ENCODE measurements at regions not wholly inside any gene's neighbourhood (a gene's known extent, or its start where the extent isn't known, plus 50 kb on each side); places are given as distances from the start of the nearest gene placed in this dataset.

GRCh38 chr7:47202146-47202783, 379.6 kb downstream of the TNS3 start:
- no peak overlapping the region for H3K27ac Mint-ChIP-seq
- H3K4me1 Mint-ChIP-seq: no peaks in the 10 kb centered on the region
- ChIA-PET CTCF (no interaction called here), POLR2A (no interaction called here)
- WGBS (ENCODE audit: insufficient coverage): 64% methylated on average over 4 of the region's 7 CpGs
- ATAC-seq (replicated peaks in 1 of 4) (no peak), DNase-seq (no peak)
- Histone ChIP-seq H3K27me3 (replicated peaks in 1 of 2; ENCODE audit: control insufficient read depth in 2 of 2, extremely low read depth in 1 of 2, insufficient read depth in 2 of 2, low read length in 1 of 2) (no peaks in the 10 kb centered on the region), H3K4me1 (ENCODE audit: control insufficient read depth in 1 of 2, extremely low read depth in 1 of 2, insufficient read depth in 2 of 2, low read length in 2 of 2) (no peaks in the 10 kb centered on the region), H3K36me3 (ENCODE audit: control insufficient read depth in 2 of 2, extremely low read depth in 1 of 2, insufficient read depth in 1 of 2, low read length in 1 of 2) (no peaks in the 10 kb centered on the region), H3K9me3 (no peaks in the 10 kb centered on the region), H3K27ac (ENCODE audit: low read length) (no peak overlapping the region), H3K4me3 (ENCODE audit: control insufficient read depth in 1 of 2, extremely low read depth in 1 of 2, low read length in 1 of 2) (no peak overlapping the region)
- peaks cover 0 to 4% of the 10 kb centered on the region in 2 donors for H3K27me3 Mint-ChIP-seq
- H3K9me3 Mint-ChIP-seq: peaks cover 0 to 5% (median 0%) of the 10 kb centered on the region in 3 donors
- no peaks in the 10 kb centered on the region for H3K36me3 Mint-ChIP-seq
- H3K4me3 Mint-ChIP-seq: no peak overlapping the region

- H3K4me1 Mint-ChIP-seq: no peaks in the 10 kb centered on the region
Observed at GRCh38 chr7:47198159-47198558, 383.8 kb downstream of the TNS3 start.

GRCh38 chr7:47197486-47197885, 384.4 kb downstream of the TNS3 start:
- H3K9me3 Mint-ChIP-seq: peaks cover 0 to 5% (median 0%) of the 10 kb centered on the region in 3 donors
- H3K4me3 ChIP-seq (ENCODE audit: control insufficient read depth in 1 of 2, extremely low read depth in 1 of 2, low read length in 1 of 2): no peak overlapping the region
- H3K4me1 ChIP-seq (ENCODE audit: control insufficient read depth in 1 of 2, extremely low read depth in 1 of 2, insufficient read depth in 2 of 2, low read length in 2 of 2): no peaks in the 10 kb centered on the region
- WGBS (ENCODE audit: insufficient coverage): 20% methylated on average over 1 of the region's 2 CpGs
- H3K4me1 Mint-ChIP-seq: no peaks in the 10 kb centered on the region
- POLR2A ChIA-PET: no interaction called here
- no peak overlapping the region for H3K27ac ChIP-seq (ENCODE audit: low read length)
- H3K4me3 Mint-ChIP-seq: no peak overlapping the region
- no peaks in the 10 kb centered on the region for H3K27me3 ChIP-seq (replicated peaks in 1 of 2; ENCODE audit: control insufficient read depth in 2 of 2, extremely low read depth in 1 of 2, insufficient read depth in 2 of 2, low read length in 1 of 2)
- no peak overlapping the region for H3K27ac Mint-ChIP-seq
- CTCF ChIA-PET: no interaction called here
- no peak for DNase-seq
- H3K27me3 Mint-ChIP-seq: peaks cover 2 to 4% of the 10 kb centered on the region in 2 donors
- no peaks in the 10 kb centered on the region for H3K36me3 Mint-ChIP-seq
- no peaks in the 10 kb centered on the region for H3K36me3 ChIP-seq (ENCODE audit: control insufficient read depth in 2 of 2, extremely low read depth in 1 of 2, insufficient read depth in 1 of 2, low read length in 1 of 2)
- H3K9me3 ChIP-seq: no peaks in the 10 kb centered on the region
- ATAC-seq (replicated peaks in 1 of 4): no peak

More at GRCh38 chr7:47198159-47198558, 383.8 kb downstream of the TNS3 start:
- no peak overlapping the region for H3K4me3 ChIP-seq (ENCODE audit: control insufficient read depth in 1 of 2, extremely low read depth in 1 of 2, low read length in 1 of 2)
- Mint-ChIP-seq H3K9me3 (peaks cover 0 to 5% (median 0%) of the 10 kb centered on the region in 3 donors), H3K4me3 (no peak overlapping the region), H3K27ac (no peak overlapping the region), H3K36me3 (no peaks in the 10 kb centered on the region), H3K27me3 (peaks cover 0 to 4% of the 10 kb centered on the region in 2 donors)
- ATAC-seq (replicated peaks in 1 of 4): no peak
- ChIA-PET POLR2A (no interaction called here), CTCF (no interaction called here)
- no peak overlapping the region for H3K27ac ChIP-seq (ENCODE audit: low read length)
- H3K9me3 ChIP-seq: no peaks in the 10 kb centered on the region
- WGBS (ENCODE audit: insufficient coverage): no CpG with 5 or more reads among the region's 1 CpG
- DNase-seq: no peak
- H3K36me3 ChIP-seq (ENCODE audit: control insufficient read depth in 2 of 2, extremely low read depth in 1 of 2, insufficient read depth in 1 of 2, low read length in 1 of 2): no peaks in the 10 kb centered on the region
- no peaks in the 10 kb centered on the region for H3K4me1 ChIP-seq (ENCODE audit: control insufficient read depth in 1 of 2, extremely low read depth in 1 of 2, insufficient read depth in 2 of 2, low read length in 2 of 2)
- no peaks in the 10 kb centered on the region for H3K27me3 ChIP-seq (replicated peaks in 1 of 2; ENCODE audit: control insufficient read depth in 2 of 2, extremely low read depth in 1 of 2, insufficient read depth in 2 of 2, low read length in 1 of 2)

GRCh38 chr7:47196737-47197136, 385.2 kb downstream of the TNS3 start:
- Histone ChIP-seq H3K4me3 (ENCODE audit: control insufficient read depth in 1 of 2, extremely low read depth in 1 of 2, low read length in 1 of 2) (no peak overlapping the region), H3K27me3 (replicated peaks in 1 of 2; ENCODE audit: control insufficient read depth in 2 of 2, extremely low read depth in 1 of 2, insufficient read depth in 2 of 2, low read length in 1 of 2) (peaks cover 0 to 5% of the 10 kb centered on the region in 2 experiments), H3K4me1 (ENCODE audit: control insufficient read depth in 1 of 2, extremely low read depth in 1 of 2, insufficient read depth in 2 of 2, low read length in 2 of 2) (no peaks in the 10 kb centered on the region), H3K36me3 (ENCODE audit: control insufficient read depth in 2 of 2, extremely low read depth in 1 of 2, insufficient read depth in 1 of 2, low read length in 1 of 2) (no peaks in the 10 kb centered on the region), H3K27ac (ENCODE audit: low read length) (no peak overlapping the region), H3K9me3 (no peaks in the 10 kb centered on the region)
- 57% methylated on average over 1 of the region's 3 CpGs for WGBS (ENCODE audit: insufficient coverage)
- CTCF ChIA-PET: no interaction called here
- peaks cover 0 to 5% (median 0%) of the 10 kb centered on the region in 3 donors for H3K9me3 Mint-ChIP-seq
- no peak for DNase-seq
- H3K36me3 Mint-ChIP-seq: no peaks in the 10 kb centered on the region
- no peak for ATAC-seq (replicated peaks in 1 of 4)
- POLR2A ChIA-PET: no interaction called here
- H3K4me1 Mint-ChIP-seq: no peaks in the 10 kb centered on the region
- H3K4me3 Mint-ChIP-seq: no peak overlapping the region
- H3K27ac Mint-ChIP-seq: no peak overlapping the region
- peaks cover 2 to 4% of the 10 kb centered on the region in 2 donors for H3K27me3 Mint-ChIP-seq

GRCh38 chr7:47196106-47196645, 385.7 kb downstream of the TNS3 start:
- ATAC-seq (replicated peaks in 1 of 4) (no peak), DNase-seq (no peak)
- peaks cover 0 to 6% of the 10 kb centered on the region in 2 experiments for H3K27me3 ChIP-seq (replicated peaks in 1 of 2; ENCODE audit: control insufficient read depth in 2 of 2, extremely low read depth in 1 of 2, insufficient read depth in 2 of 2, low read length in 1 of 2)
- Mint-ChIP-seq H3K4me1 (no peaks in the 10 kb centered on the region), H3K4me3 (no peak overlapping the region), H3K9me3 (peaks cover 0 to 5% (median 0%) of the 10 kb centered on the region in 3 donors), H3K36me3 (no peaks in the 10 kb centered on the region), H3K27me3 (peaks cover 2 to 4% of the 10 kb centered on the region in 2 donors), H3K27ac (no peak overlapping the region)
- H3K4me1 ChIP-seq (ENCODE audit: control insufficient read depth in 1 of 2, extremely low read depth in 1 of 2, insufficient read depth in 2 of 2, low read length in 2 of 2): no peaks in the 10 kb centered on the region
- WGBS (ENCODE audit: insufficient coverage): no CpG with 5 or more reads among the region's 3 CpGs
- no peak overlapping the region for H3K27ac ChIP-seq (ENCODE audit: low read length)
- ChIA-PET POLR2A (no interaction called here), CTCF (no interaction called here)
- no peak overlapping the region for H3K4me3 ChIP-seq (ENCODE audit: control insufficient read depth in 1 of 2, extremely low read depth in 1 of 2, low read length in 1 of 2)
- no peaks in the 10 kb centered on the region for H3K36me3 ChIP-seq (ENCODE audit: control insufficient read depth in 2 of 2, extremely low read depth in 1 of 2, insufficient read depth in 1 of 2, low read length in 1 of 2)
- no peaks in the 10 kb centered on the region for H3K9me3 ChIP-seq

GRCh38 chr7:47195641-47196040, 386.3 kb downstream of the TNS3 start:
- H3K4me1 Mint-ChIP-seq: no peaks in the 10 kb centered on the region
- ATAC-seq (replicated peaks in 1 of 4) (no peak), DNase-seq (no peak)
- no peaks in the 10 kb centered on the region for H3K36me3 Mint-ChIP-seq
- H3K9me3 Mint-ChIP-seq: peaks cover 0 to 5% (median 0%) of the 10 kb centered on the region in 3 donors
- Histone ChIP-seq H3K27ac (ENCODE audit: low read length) (no peak overlapping the region), H3K4me3 (ENCODE audit: control insufficient read depth in 1 of 2, extremely low read depth in 1 of 2, low read length in 1 of 2) (no peak overlapping the region), H3K27me3 (replicated peaks in 1 of 2; ENCODE audit: control insufficient read depth in 2 of 2, extremely low read depth in 1 of 2, insufficient read depth in 2 of 2, low read length in 1 of 2) (peaks cover 0 to 6% of the 10 kb centered on the region in 2 experiments), H3K4me1 (ENCODE audit: control insufficient read depth in 1 of 2, extremely low read depth in 1 of 2, insufficient read depth in 2 of 2, low read length in 2 of 2) (no peaks in the 10 kb centered on the region), H3K36me3 (ENCODE audit: control insufficient read depth in 2 of 2, extremely low read depth in 1 of 2, insufficient read depth in 1 of 2, low read length in 1 of 2) (no peaks in the 10 kb centered on the region), H3K9me3 (no peaks in the 10 kb centered on the region)
- H3K27ac Mint-ChIP-seq: no peak overlapping the region
- ChIA-PET CTCF (no interaction called here), POLR2A (no interaction called here)
- 76% methylated on average over 4 of the region's 6 CpGs for WGBS (ENCODE audit: insufficient coverage)
- H3K27me3 Mint-ChIP-seq: peaks cover 2% of the 10 kb centered on the region in 2 donors
- H3K4me3 Mint-ChIP-seq: no peak overlapping the region

All from T-cell (primary cell).